Stimulated activated CD4-positive, alpha-beta T cell treated with anti-CD3 and anti-CD28 coated beads, TNF-alpha, amount 100 ng/mL, for 1 hour (primary cell): ENCODE measurements at regions not wholly inside any gene's neighbourhood (a gene's known extent, or its start where the extent isn't known, plus 50 kb on each side); places are given as distances from the start of the nearest gene placed in this dataset.

Experiments
- DNase-seq, 3 donors: peaks; one replicate each; pipeline ENCODE4 v3.0.0-alpha.2; 2020; ENCODE audit warnings: low read depth in 3 of 3, low spot score in 1 of 3

DNA sequence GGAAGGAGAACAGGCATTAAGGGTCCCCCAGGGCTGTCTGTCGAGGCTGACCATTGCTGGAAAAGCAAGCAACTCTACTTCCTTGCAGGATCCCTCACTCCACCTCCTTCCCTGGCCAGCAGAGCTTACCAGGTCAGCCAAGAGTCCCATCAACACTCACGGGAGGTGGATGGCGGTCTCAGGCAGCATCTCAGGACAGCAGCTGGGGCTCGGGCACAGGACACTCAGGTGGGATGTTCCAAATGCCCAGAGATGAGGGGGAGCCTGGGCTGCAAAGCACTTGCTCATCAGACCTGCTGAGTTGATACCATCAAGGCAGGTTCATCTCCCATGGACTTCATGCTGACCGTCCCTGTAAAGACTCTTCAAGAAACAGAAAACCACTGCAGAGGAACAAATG is 559.8 kb downstream of the NPHP4 start:
- no peak for DNase-seq

DNA sequence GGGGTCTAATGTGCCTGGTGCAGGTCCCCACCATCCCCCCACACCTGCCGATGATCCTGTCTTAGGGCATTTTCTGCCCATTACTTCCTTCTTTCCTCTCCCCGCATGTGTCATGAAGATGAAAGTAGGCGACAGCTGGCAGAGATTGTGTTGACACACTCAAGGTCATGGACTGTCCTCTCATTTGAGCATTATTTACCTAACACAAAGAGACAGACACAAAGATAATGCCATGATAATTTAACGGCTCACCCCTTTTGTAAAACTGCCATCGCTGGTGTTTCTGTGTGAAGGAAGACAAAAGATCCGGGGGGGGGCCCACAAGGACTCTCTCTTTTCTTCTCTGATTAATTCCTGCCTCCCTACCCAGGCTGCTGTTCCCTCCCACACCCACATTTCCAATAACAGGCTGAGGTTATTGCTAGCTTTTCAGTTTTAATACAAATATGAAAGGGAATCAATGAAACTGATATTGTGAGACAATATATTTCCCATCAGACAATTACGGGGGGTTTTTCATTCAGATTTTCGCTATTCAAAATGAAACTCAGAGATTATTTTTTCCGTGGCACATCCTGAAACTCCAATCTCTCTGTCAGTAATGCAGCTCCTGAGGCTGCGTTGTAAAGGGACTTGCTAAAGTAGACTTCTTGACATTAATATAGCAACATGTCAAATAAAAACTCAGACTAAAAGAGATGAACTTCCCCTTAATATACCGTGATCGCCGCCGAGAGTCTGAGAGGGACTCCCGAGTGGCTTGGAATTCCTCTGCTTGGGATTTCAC is 561.1 kb downstream of the NPHP4 start:
- DNase-seq: no peak

DNA sequence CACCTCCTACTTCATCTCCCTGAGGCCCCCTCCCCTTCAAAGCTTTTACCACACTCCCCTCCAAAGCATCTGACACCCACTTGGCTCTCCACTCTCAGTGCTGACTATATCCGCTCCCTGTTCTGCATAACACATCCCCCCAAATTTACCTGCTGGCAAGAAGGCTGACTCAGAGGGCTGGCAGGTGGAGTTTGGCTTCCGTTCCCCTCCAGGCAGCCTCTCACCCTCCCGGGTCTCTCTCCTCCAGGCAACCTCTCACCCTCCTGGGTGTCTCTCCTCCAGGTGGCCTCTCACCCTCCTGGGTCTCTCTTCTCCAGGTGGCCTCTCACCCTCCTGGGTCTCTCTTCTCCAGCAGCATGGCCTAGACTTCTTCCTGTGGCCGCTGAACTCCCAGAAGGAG is 562.1 kb downstream of the NPHP4 start:
- DNase-seq: no peak

DNA sequence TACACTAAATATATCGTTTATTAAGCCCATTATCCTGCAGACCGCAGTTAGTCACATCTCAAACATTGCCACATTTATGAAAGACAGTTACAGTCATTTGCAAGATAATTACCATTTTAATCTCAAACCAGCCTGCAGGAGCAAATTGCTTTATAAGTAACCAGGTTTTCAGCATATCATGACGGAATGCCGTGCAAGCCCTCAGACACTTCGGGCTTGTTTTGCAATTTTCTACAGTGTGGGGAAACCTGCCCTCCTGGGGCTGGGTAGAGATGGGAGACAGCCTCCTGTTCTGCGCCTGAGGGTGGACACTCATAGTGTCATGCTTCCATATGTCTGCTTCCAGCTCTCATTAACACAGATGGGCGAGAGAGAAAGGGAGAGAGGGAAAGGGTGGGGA is 563.9 kb downstream of the NPHP4 start:
- DNase-seq: no peak

DNA sequence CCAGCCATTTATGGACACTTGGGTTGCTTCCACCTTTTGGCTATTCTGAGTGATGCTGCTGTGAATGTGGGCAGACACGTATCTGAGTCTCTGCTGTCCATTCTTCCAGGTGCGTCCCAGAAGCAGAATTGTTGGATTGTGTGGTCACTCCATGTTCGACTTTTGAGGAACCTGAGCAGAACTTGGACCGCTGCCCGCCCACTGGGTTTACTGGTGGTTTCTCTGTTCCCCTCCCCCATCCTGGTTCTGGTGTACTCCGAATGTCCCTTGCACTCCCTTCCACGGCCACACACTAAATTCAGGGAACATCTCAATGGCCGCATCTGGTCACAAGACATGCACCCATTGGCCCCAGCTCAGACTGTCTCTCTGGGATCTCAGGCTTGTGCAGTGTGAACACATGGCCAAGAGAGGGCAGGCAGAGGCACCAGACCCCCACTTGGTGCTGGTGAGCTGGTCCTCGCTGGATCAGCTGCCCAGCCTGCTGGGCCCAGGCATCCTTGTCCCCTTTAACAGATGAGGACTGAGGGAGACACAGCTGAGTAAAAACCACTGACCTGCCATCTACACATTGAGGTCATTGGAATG is 565.1 kb downstream of the NPHP4 start:
- no peak for DNase-seq

DNA sequence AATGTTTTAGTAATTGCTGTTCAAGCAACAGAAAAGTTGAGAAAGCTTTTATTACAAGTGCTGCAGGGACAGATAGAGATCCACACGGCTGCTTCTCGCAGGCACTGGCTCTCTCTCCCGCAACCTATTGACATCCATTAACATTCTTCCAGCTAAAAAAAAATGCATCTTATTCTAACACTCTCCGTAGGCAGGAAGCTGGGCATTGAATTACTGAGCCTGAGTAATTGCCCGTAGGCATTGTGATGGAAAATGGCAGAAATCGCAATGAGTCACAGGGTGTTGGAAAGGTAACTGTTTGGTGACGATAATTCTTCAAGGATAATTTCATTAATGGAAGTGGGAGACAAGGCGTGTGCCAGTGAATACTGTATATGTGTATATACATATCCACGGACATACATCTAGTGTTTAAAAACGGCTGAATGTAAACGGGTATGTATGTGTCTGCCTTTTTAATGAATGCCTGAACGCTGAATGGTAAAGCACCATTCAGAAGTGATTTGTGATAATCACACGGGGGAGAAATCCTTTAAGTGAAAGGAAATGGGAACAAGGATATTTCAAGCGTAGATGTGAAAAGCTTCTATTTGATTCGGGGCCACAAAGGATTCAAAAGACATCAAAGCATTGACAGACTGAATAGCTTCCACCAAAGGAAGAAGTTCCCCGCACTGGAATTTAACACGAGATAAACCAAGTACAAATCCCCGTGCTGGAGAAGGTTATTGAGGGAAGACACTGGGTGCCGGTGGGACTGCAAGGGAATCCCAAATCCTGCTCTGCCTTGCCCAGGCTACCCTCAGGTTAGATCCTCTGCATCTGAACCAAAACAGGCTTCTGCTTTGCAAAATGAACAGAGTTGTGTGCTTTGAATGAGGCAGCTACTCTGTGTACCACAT is 567.2 kb downstream of the NPHP4 start:
- DNase-seq: no peak

DNA sequence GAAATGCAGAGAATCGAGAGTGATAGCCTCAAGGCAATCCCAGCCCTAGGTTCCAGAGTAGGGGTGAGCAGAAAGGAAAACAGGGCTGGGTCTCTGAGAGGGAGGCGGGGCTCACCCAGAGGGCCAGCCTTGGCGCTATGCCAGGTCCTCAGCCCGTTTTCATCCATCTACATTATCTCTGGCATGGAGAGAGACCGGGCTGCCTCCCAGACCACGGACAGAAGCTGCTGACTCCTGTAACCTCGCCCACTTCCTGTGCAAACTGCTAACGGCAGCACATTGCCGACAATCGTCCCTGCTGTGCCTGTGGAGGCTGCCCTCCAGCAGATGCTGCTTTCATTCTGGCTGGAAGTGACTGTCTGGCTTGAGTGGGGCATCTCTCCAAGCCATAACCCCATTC is 569.1 kb downstream of the NPHP4 start:
- peak in 1 of 3 donors; percentile 12 for DNase-seq

DNA sequence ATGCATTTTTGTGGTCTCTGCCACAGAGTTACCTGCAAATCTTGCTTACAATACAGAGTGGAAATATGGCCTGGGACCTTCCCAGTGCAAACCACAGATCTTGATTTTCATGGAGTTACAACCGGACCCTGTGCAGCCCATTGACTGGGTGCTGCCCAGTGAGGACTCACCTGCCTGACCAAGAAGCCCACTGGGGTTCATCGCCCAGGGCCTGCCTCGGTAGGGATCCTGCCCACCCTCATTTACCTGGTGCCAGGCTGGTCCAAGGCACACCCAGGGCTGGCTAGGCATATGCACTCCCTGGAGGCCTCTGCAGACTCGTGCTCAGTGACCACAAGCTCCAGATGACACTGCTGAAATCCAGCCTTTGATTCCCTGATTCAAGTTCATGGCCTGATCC is 572.7 kb downstream of the NPHP4 start:
- DNase-seq: no peak

DNA sequence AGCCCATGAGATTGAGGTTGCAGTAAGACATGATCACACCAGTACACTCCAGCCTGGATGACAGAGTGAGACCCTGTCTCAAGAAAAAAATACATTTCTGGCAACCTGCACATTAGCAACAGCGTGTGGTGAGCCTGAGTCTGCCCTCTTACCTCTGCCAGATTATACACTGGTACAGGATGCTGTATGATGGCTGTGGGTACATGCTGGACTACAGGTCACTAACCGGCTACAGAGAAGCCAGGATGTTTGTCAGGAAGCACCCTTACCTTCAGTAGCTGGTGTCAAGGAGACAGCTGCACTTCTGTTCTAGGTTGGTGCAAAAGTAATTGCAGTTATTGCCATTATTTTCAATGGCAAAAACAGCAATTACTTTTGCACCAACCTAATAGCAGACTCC is 575.7 kb downstream of the NPHP4 start:
- no peak for DNase-seq

DNA sequence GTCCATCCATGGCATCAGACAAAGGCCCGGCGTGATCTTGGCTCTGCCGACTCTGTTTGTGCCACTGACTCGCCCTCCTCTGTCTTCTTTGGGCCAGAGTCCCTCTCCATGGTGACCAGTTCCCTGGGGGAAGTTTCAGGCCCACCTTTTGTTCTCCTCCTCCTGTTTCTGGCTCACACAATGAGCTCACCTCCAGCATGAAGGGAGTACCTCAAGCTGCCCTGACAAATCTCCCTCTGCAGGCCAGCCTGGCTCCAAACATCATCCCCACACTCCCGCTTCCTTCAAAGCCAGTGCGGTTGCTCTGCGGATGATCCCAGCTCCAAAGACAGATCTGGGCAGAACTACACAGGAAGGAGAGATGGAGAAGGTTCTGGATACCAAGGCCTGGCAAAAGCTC is 576.6 kb downstream of the NPHP4 start:
- DNase-seq: no peak

DNA sequence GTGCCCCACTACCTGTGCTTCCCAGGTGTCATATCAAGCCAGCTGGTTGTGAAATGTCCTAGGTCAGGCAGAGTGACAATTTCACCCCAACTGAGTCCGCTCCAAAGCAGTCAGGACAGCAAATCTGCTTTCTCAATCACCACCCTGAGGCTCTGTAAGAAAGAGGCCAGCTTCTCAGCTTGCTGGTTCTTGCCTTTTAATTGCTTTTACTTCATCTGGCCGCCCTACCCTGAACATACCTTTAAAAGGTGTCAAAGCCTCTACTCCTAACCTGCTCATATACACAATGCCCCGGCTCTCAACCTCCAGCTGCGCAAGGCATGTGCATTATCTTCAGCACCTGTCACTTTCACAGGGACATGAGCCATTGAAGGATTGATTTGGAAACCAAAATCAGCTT is 581.6 kb downstream of the NPHP4 start:
- no peak for DNase-seq

DNA sequence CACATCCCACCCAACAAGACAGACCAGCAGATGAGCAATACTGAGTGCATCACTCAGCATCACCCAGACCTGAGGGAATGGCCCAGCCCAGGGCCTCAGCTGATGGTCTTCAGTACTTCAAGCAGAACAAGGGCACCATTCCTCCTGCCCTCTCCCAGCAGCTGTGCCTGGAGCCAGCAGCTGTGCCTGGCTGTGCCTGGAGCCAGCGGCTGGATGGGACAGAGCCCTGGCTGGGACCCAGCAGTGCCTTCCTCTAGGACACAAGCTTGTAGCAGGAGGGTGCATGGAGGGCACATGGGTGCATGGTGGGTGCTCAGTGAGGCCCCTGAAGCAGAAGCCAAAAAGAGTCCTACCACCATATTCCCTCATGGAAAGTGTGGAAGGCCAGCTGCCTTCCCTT is 583.8 kb downstream of the NPHP4 start:
- no peak for DNase-seq

DNA sequence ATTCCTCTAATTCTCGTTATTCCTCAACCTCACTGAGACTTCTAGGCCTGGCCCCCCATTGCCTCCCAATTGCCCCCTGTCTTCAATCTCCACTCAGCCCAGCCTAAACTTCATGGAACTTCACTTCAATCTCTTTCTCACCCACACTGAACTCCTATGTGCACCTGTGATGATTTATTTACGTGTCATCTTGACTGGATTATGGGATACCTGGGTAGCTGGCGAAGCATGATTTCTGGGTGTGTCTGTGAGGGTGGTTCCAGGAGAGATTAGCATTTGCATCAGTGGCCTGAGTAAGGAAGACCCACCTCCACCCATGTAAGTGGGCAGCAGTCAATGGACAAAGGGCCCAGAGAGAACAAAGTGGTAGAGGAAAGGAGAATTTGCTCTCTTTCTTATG is 587.0 kb downstream of the NPHP4 start:
- DNase-seq: no peak

DNA sequence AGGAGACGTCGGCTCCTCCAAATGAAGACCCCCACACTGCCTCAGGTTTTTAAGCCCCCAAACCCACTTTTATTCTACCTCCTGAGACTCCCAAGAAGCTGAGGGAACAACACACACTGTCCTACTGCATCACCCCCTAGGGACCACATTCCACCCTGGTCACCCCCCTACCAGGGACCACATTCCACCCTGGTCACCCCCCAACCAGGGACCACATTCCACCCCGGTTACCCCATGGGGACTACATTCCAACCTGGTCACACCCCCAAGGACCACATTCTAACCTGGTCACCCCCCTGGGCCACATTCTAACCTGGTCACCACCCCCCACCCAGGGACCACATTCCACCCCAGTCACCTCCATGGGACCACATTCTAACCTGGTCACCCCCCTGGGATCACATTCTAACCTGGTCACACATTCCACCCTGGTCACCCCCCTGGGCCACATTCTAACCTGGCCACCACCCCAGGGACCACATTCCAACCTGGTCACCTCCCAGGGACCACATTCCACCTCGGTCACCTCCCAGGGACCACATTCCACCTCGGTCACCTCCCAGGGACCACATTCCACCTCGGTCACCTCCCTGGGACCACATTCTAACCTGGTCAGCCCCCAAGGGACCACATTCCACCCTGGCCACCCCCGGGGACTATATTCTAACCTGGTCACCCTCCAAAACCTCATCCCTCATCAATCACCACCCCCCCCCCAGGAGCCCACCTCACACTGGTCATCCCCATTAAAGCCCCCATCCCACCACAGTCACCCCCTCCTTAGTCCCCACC is 587.6 kb downstream of the NPHP4 start:
- DNase-seq: no peak

DNA sequence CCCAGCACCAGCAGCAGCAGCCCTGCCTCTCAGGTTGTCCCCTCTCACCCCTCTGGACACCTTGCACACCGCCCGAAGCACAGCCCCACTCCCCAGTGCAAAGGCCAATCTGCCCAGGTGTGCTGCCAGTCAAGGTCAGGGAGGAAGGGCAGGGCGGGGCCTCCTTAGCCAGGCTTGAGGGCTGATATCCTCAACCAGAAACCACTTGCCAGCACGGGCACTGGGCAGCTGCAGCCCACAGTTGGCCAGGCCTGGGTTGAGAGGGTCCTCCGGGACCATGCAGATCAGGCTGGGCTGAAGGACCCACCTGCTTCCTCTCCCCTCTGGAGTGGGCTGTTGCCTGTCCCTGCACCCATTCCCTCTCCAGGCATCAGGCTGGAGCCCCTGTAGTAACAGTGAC is 588.3 kb downstream of the NPHP4 start:
- DNase-seq: no peak

DNA sequence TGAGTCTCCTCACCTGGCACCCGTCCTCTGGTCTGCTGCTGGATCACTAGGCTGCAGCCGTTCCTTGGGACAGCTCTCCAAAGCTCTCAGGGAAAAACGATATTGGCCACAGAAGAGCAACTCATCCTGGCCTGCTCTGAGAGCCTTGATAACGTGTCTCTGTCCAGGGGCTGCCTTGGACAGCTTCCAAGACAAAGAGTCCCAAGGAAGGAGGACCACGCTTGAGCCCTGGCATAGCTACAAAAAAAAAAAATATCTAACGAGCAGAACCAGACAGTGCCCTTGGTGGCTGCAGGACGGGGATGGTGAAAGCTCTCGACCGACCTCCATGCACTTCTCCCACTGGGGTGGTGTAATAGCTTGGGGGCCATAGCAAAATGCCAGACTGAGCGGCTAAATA is 589.6 kb downstream of the NPHP4 start:
- DNase-seq: no peak

DNA sequence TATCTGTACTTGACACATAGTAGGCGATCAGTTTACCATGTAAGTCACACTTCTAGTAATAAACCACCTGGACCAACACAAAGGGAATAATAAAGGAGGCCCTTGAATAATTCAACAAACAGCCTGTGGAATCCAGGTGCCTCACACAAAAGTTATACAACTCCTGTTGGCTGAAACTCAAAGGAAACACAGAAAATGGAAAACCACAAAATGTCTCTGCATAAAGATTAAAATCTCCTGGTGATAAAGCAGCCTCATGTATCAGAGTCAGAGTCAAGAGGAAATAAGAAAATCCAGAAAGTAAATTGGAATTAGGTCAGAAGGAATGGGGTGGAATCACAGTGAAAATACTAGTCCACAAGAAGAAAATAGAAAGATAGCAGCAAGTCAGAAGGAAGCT is 592.5 kb downstream of the NPHP4 start:
- DNase-seq: no peak

DNA sequence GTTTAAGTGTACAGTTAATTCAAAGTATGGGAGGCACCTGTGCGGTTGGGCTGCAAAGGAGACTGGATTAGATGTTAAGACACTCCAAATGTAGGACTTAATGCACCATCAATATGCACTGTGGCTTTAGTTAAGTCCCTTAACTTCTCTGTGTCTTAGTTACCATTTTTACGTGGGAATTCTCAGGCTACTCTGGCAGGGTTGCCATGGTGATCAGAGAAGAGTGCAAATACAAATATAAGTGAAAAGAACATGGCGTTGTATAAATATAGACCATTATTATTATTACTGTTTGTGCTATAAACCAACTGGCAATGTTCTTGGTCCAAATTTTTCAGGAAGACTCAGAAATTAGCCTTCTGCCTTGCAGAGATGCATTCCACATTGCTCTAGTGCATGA is 595.6 kb downstream of the NPHP4 start:
- no peak for DNase-seq

DNA sequence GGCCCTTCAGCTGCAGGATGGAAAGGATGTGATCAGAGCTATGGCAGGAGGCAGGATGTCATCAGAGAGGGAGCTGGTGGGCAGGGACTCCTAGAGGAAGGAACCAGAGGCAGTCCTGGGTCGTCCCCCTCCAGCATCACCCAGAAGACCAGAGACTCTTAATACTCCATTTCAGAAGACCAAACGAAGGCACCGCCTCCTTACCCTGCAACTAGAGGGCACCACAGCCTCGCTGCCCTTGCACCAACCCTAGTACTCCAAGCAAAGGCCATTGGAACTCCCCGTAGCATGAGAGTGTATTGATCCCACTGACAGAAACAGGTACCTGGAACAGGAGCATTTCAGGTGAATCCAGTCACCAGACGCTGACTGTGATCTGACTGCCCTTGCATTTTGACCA is 598.1 kb downstream of the NPHP4 start:
- DNase-seq: no peak

DNA sequence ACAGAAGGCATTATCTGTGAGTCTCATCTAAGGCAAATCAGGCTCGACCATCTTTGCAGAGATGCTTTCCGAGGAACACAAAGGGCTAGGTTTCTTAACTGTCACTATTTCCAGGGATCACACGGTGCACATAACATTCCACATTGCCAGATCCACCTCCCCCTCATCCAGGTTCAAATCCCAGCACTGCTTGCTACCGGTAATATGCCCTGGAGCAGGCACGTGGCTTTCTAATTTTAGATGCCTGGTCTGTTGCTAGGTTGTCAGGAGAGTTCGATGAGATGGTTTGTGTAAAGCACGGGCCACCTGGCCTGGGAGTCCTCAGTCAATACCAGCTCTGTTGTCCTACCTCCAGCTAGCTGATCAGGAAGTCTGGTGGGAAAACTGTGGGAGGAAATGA is 598.6 kb downstream of the NPHP4 start:
- no peak for DNase-seq

DNA sequence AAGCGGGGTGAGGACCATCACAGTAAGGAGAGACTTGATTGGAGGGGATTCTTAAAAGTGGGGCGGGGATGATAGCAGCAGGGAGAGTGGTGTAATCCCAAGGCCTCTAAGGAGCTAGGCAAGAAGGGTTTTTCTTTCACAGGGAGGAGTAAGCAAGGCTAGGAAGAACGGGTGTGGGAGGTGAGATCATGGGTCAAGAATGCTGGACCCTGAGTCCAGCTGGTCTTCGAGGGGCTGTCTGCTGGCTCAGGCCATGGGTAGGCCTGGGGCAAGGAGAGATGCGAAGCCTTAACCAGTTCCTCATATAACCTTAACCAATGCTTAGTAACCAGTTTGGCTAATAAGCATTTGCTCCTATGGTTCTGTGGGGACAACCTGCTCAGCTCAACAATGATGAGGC is 599.1 kb downstream of the NPHP4 start:
- no peak for DNase-seq
